HUES64 (cell line): ENCODE measurements at regions not wholly inside any gene's neighbourhood (a gene's known extent, or its start where the extent isn't known, plus 50 kb on each side); places are given as distances from the start of the nearest gene placed in this dataset.

Experiments
- H3K27ac ChIP-seq: 2 replicates; pipeline ENCODE4 v1.7.0; 2013; ENCODE audit warnings: low read depth, low read length, inconsistent platforms
- H3K27me3 ChIP-seq: 2 replicates; pipeline ENCODE4 v1.6.1; 2013; ENCODE audit warnings: mild to moderate bottlenecking, low read length; ENCODE audit not compliant: insufficient read depth
- H3K36me3 ChIP-seq: 2 replicates; pipeline ENCODE4 v1.6.1; 2013; ENCODE audit warnings: mild to moderate bottlenecking, low read length; ENCODE audit not compliant: insufficient read depth
- H3K4me1 ChIP-seq: 2 replicates; pipeline ENCODE4 v1.6.1; 2013; ENCODE audit warnings: mild to moderate bottlenecking, low read length, moderate library complexity; ENCODE audit not compliant: insufficient read depth
- H3K4me3 ChIP-seq: 2 replicates; pipeline ENCODE4 v1.5.1; 2013; ENCODE audit warnings: mild to moderate bottlenecking, low read length, moderate library complexity
- H3K9ac ChIP-seq: 2 replicates; pipeline ENCODE4 v1.6.1; 2013; ENCODE audit warnings: mild to moderate bottlenecking, low read depth, low read length
- H3K9me3 ChIP-seq: 2 replicates; pipeline ENCODE4 v1.6.1; 2013; ENCODE audit warnings: low read depth, low read length; ENCODE audit not compliant: insufficient read depth
- WGBS: fragments of 150-250, 120-280 bp; methylation state at CpG from one replicate; pipeline ENCODE4 v1.1.7; 2013; ENCODE audit warnings: missing lambda C conversion rate; 5-methylcytosine and 5-hydroxymethylcytosine counted together

- no peaks in the 10 kb centered on the region for H3K36me3 ChIP-seq
- H3K4me1 ChIP-seq: peaks cover 15% of the 10 kb centered on the region; the same call in 1 of the 2 replicates
- H3K9me3 ChIP-seq: no peaks in the 10 kb centered on the region
- no peak overlapping the region for H3K4me3 ChIP-seq
- WGBS: 29% methylated on average over 2 of the region's 3 CpGs
- no peaks in the 10 kb centered on the region for H3K27me3 ChIP-seq
- no peak overlapping the region for H3K9ac ChIP-seq
- H3K27ac ChIP-seq: no peak overlapping the region; the same call in 1 of the 2 replicates
Observed at GRCh38 chr10:84826704-84827103, 498.3 kb downstream of the CCSER2 start.

- H3K4me1 ChIP-seq: peaks cover 15% of the 10 kb centered on the region; the same call in 1 of the 2 replicates
- H3K36me3 ChIP-seq: no peaks in the 10 kb centered on the region
- no peak overlapping the region for H3K9ac ChIP-seq
- H3K27me3 ChIP-seq: no peaks in the 10 kb centered on the region
- no peak overlapping the region for H3K27ac ChIP-seq
- 80% methylated on average over 7 of the region's 7 CpGs for WGBS
- no peaks in the 10 kb centered on the region for H3K9me3 ChIP-seq
- no peak overlapping the region for H3K4me3 ChIP-seq
Observed at GRCh38 chr10:84829131-84829530, 500.7 kb downstream of the CCSER2 start.

GRCh38 chr10:84837041-84837812, 508.8 kb downstream of the CCSER2 start:
- Histone ChIP-seq H3K36me3 (no peaks in the 10 kb centered on the region), H3K4me3 (no peak overlapping the region), H3K27ac (no peak overlapping the region), H3K9me3 (no peaks in the 10 kb centered on the region), H3K9ac (no peak overlapping the region), H3K4me1 (no peaks in the 10 kb centered on the region; the same call in 1 of the 2 replicates), H3K27me3 (no peaks in the 10 kb centered on the region)
- WGBS: 88% methylated on average over 3 of the region's 3 CpGs

GRCh38 chr10:84837877-84838276, 509.5 kb downstream of the CCSER2 start:
- H3K4me3 ChIP-seq: no peak overlapping the region
- H3K9ac ChIP-seq: no peak overlapping the region
- no peak overlapping the region for H3K27ac ChIP-seq
- H3K36me3 ChIP-seq: no peaks in the 10 kb centered on the region
- whole genome bisulfite sequencing: 94% methylated on average over 10 of the region's 10 CpGs
- no peaks in the 10 kb centered on the region; the same call in 1 of the 2 replicates for H3K4me1 ChIP-seq
- H3K9me3 ChIP-seq: no peaks in the 10 kb centered on the region
- H3K27me3 ChIP-seq: no peaks in the 10 kb centered on the region

GRCh38 chr10:84838851-84839250, 510.5 kb downstream of the CCSER2 start:
- H3K4me1 ChIP-seq: no peaks in the 10 kb centered on the region; the same call in 1 of the 2 replicates
- no peaks in the 10 kb centered on the region for H3K9me3 ChIP-seq
- H3K36me3 ChIP-seq: no peaks in the 10 kb centered on the region
- no peak overlapping the region for H3K27ac ChIP-seq
- 96% methylated on average over 6 of the region's 6 CpGs for WGBS
- no peak overlapping the region for H3K9ac ChIP-seq
- no peak overlapping the region for H3K4me3 ChIP-seq
- no peaks in the 10 kb centered on the region for H3K27me3 ChIP-seq

- Histone ChIP-seq H3K4me1 (peaks cover 7% of the 10 kb centered on the region), H3K27me3 (no peaks in the 10 kb centered on the region), H3K27ac (no peak overlapping the region), H3K9me3 (no peaks in the 10 kb centered on the region), H3K36me3 (no peaks in the 10 kb centered on the region), H3K9ac (no peak overlapping the region), H3K4me3 (no peak overlapping the region)
Observed at GRCh38 chr10:84842593-84842992, 514.2 kb downstream of the CCSER2 start.

- Histone ChIP-seq H3K9ac (no peak overlapping the region), H3K36me3 (no peaks in the 10 kb centered on the region), H3K27me3 (no peaks in the 10 kb centered on the region), H3K9me3 (no peaks in the 10 kb centered on the region), H3K4me3 (no peak overlapping the region), H3K27ac (no peak overlapping the region), H3K4me1 (peaks cover 7% of the 10 kb centered on the region)
- WGBS: 94% methylated on average over 2 of the region's 2 CpGs
Observed at GRCh38 chr10:84844461-84844860, 516.1 kb downstream of the CCSER2 start.

GRCh38 chr10:84845628-84846261, 517.4 kb downstream of the CCSER2 start:
- no peak overlapping the region for H3K4me3 ChIP-seq
- H3K27ac ChIP-seq: no peak overlapping the region
- WGBS: 92% methylated on average over 2 of the region's 2 CpGs
- no peaks in the 10 kb centered on the region for H3K27me3 ChIP-seq
- H3K36me3 ChIP-seq: no peaks in the 10 kb centered on the region
- H3K4me1 ChIP-seq: peaks cover 7% of the 10 kb centered on the region
- H3K9ac ChIP-seq: no peak overlapping the region
- H3K9me3 ChIP-seq: no peaks in the 10 kb centered on the region

- H3K27me3 ChIP-seq: no peaks in the 10 kb centered on the region
- H3K4me1 ChIP-seq: peaks cover 7% of the 10 kb centered on the region
- H3K9ac ChIP-seq: no peak overlapping the region
- WGBS: 74% methylated on average over 3 of the region's 4 CpGs
- H3K4me3 ChIP-seq: no peak overlapping the region
- no peak overlapping the region for H3K27ac ChIP-seq
- H3K36me3 ChIP-seq: no peaks in the 10 kb centered on the region
- no peaks in the 10 kb centered on the region for H3K9me3 ChIP-seq
Observed at GRCh38 chr10:84846658-84847316, 518.4 kb downstream of the CCSER2 start.

GRCh38 chr10:84848967-84849366, 520.6 kb downstream of the CCSER2 start:
- WGBS: 87% methylated on average over 2 of the region's 2 CpGs
- Histone ChIP-seq H3K4me3 (no peak overlapping the region), H3K9ac (no peak overlapping the region), H3K27ac (no peak overlapping the region), H3K9me3 (no peaks in the 10 kb centered on the region), H3K36me3 (no peaks in the 10 kb centered on the region), H3K27me3 (no peaks in the 10 kb centered on the region), H3K4me1 (peaks cover 16% of the 10 kb centered on the region)

GRCh38 chr10:84850826-84851225, 522.4 kb downstream of the CCSER2 start:
- Histone ChIP-seq H3K9ac (no peak overlapping the region), H3K4me3 (no peak overlapping the region), H3K9me3 (no peaks in the 10 kb centered on the region), H3K27ac (no peak overlapping the region), H3K4me1 (peaks cover 16% of the 10 kb centered on the region), H3K36me3 (no peaks in the 10 kb centered on the region), H3K27me3 (no peaks in the 10 kb centered on the region)
- 89% methylated on average over 6 of the region's 6 CpGs for WGBS
